HL-60 (cell line): ENCODE measurements at regions not wholly inside any gene's neighbourhood (a gene's known extent, or its start where the extent isn't known, plus 50 kb on each side); places are given as distances from the start of the nearest gene placed in this dataset.

ENCODE experiments used
- DNase-seq, 2 experiments: peaks; one replicate each; pipeline ENCODE4 v3.0.0-alpha.2; 2010 to 2020; ENCODE audit warnings: low read depth in 1 of 2, low spot score in 1 of 2
- H3K27ac ChIP-seq: fragments of 250-450 bp; sonication (Bioruptor Pico); replicated peaks from 2 replicates; pipeline ENCODE4 v1.5.1; 2020; ENCODE audit warnings: mild to moderate bottlenecking, moderate library complexity
- H3K27me3 ChIP-seq: fragments of 250-450 bp; sonication (Bioruptor Pico); 2 replicates; pipeline ENCODE4 v1.5.1; 2021; ENCODE audit warnings: mild to moderate bottlenecking, moderate library complexity; ENCODE audit not compliant: insufficient read depth, poor library complexity, severe bottlenecking
- H3K4me3 ChIP-seq: replicated peaks from 2 replicates; pipeline ENCODE4 v1.5.1; 2011; ENCODE audit warnings: mild to moderate bottlenecking, control low read depth, low read length; ENCODE audit not compliant: insufficient read depth
- CTCF ChIP-seq: IDR thresholded peaks from one replicate; pipeline ENCODE4 v1.5.1; 2011; ENCODE audit warnings: low read length, control low read depth, inconsistent platforms; ENCODE audit not compliant: insufficient read depth
- GABPA ChIP-seq: IDR thresholded peaks from 2 replicates; pipeline ENCODE4 v1.6.1; 2012; ENCODE audit warnings: low read depth
- POLR2AphosphoS5 ChIP-seq: IDR thresholded peaks from 2 replicates; pipeline ENCODE4 v1.6.1; 2012; ENCODE audit warnings: low read depth
- REST ChIP-seq: IDR thresholded peaks from 2 replicates; pipeline ENCODE4 v1.6.1; 2012; ENCODE audit warnings: low read depth; ENCODE audit not compliant: insufficient replicate concordance
- SPI1 ChIP-seq: IDR thresholded peaks from 2 replicates; pipeline ENCODE4 v1.6.1; 2012; ENCODE audit warnings: low read depth, mild to moderate bottlenecking, borderline replicate concordance

GRCh38 chr2:133867166-133867565, 298.9 kb upstream of the NCKAP5 start:
- TF ChIP-seq SPI1 (no peak), GABPA (no peak), CTCF (no peak), POLR2AphosphoS5 (no peak), REST (no peak)
- no peak for DNase-seq
- H3K27me3 ChIP-seq, result no peaks in the 10 kb centered on the region
- H3K27ac ChIP-seq, result no peak overlapping the region
- H3K4me3 ChIP-seq, result no peak overlapping the region

GRCh38 chr2:133871545-133872209, 303.4 kb upstream of the NCKAP5 start:
- no peak for DNase-seq
- H3K27me3 ChIP-seq, result no peaks in the 10 kb centered on the region
- TF ChIP-seq CTCF (no peak), POLR2AphosphoS5 (no peak), SPI1 (no peak), GABPA (no peak), REST (no peak)
- no peak overlapping the region for H3K27ac ChIP-seq
- no peak overlapping the region for H3K4me3 ChIP-seq

GRCh38 chr2:133878326-133878725, 310.1 kb upstream of the NCKAP5 start:
- H3K4me3 ChIP-seq, result no peak overlapping the region
- TF ChIP-seq REST, result no peak
- no peak for TF ChIP-seq POLR2AphosphoS5
- no peaks in the 10 kb centered on the region for H3K27me3 ChIP-seq
- DNase-seq, result no peak
- H3K27ac ChIP-seq, result no peak overlapping the region
